Neuronal stem cell (in vitro differentiated cells): ENCODE measurements at regions not wholly inside any gene's neighbourhood (a gene's known extent, or its start where the extent isn't known, plus 50 kb on each side); places are given as distances from the start of the nearest gene placed in this dataset.
"Not testable (repeated sequence)": the region's sequence is repeated elsewhere in the genome, so short reads cannot be mapped to it uniquely, and the experiment has no call there.

Experiments
- DNase-seq: peaks from one replicate; pipeline ENCODE4 v3.0.0-alpha.2; 2013; ENCODE audit warnings: low spot score
- H2AFZ ChIP-seq: one replicate; pipeline ENCODE4 v1.6.1; 2013; ENCODE audit warnings: mild to moderate bottlenecking, low read length, inconsistent platforms
- H2AK5ac ChIP-seq: 2 replicates; pipeline ENCODE4 v1.6.1; 2013; ENCODE audit warnings: low read depth, mild to moderate bottlenecking, inconsistent platforms, low read length, moderate library complexity, mixed read lengths
- H2BK120ac ChIP-seq: 2 replicates; pipeline ENCODE4 v1.6.1; 2013; ENCODE audit warnings: low read depth, mild to moderate bottlenecking, inconsistent platforms, low read length, moderate library complexity, mixed read lengths
- H2BK12ac ChIP-seq: one replicate; pipeline ENCODE4 v1.6.1; 2013; ENCODE audit warnings: low read length, inconsistent platforms
- H2BK15ac ChIP-seq: 2 replicates; pipeline ENCODE4 v1.6.1; 2013; ENCODE audit warnings: mild to moderate bottlenecking, low read length, inconsistent platforms, mixed read lengths
- H2BK5ac ChIP-seq: one replicate; pipeline ENCODE4 v1.6.1; 2013; ENCODE audit warnings: inconsistent platforms, mild to moderate bottlenecking, low read length, moderate library complexity
- H3K14ac ChIP-seq: one replicate; pipeline ENCODE4 v1.6.1; 2013; ENCODE audit warnings: low read length, inconsistent platforms
- H3K18ac ChIP-seq: 2 replicates; pipeline ENCODE4 v1.6.1; 2013; ENCODE audit warnings: low read length, inconsistent platforms
- H3K23ac ChIP-seq: 2 replicates; pipeline ENCODE4 v1.6.1; 2013; ENCODE audit warnings: low read depth, mild to moderate bottlenecking, mixed read lengths, low read length, inconsistent platforms; ENCODE audit not compliant: poor library complexity
- H3K27ac ChIP-seq: replicated peaks from 3 replicates; pipeline ENCODE4 v1.5.1; 2013; ENCODE audit warnings: low read length, inconsistent platforms
- H3K27me3 ChIP-seq, 3 experiments: 2 replicates each; pipeline ENCODE4 v1.6.1; 2013; ENCODE audit warnings: low read length in 3 of 3, mild to moderate bottlenecking in 2 of 3, inconsistent platforms in 1 of 3, low read depth in 1 of 3, mixed read lengths in 1 of 3, moderate library complexity in 1 of 3; ENCODE audit not compliant: control insufficient read depth in 3 of 3, insufficient read depth in 3 of 3
- H3K36me3 ChIP-seq, 2 donors: replicated peaks in 1 of 2; 2 replicates each; pipeline ENCODE4 v1.6.1; 2013; ENCODE audit warnings: low read length in 2 of 2; ENCODE audit not compliant: control insufficient read depth in 2 of 2, insufficient read depth in 2 of 2
- H3K4ac ChIP-seq: 2 replicates; pipeline ENCODE4 v1.6.1; 2013; ENCODE audit warnings: inconsistent platforms, mild to moderate bottlenecking, low read length, moderate library complexity
- H3K4me1 ChIP-seq, 2 donors: 1 replicate in 1 of 2; 2 replicates in 1 of 2; pipeline ENCODE4 v1.6.1; 2013; ENCODE audit warnings: low read length in 2 of 2, low read depth in 1 of 2; ENCODE audit not compliant: control insufficient read depth in 2 of 2, insufficient read depth in 1 of 2
- H3K4me2 ChIP-seq: one replicate; pipeline ENCODE4 v1.6.1; 2013; ENCODE audit warnings: mild to moderate bottlenecking, low read length, inconsistent platforms; ENCODE audit not compliant: insufficient read depth, poor library complexity, severe bottlenecking
- H3K4me3 ChIP-seq, 2 donors: 2 replicates each; pipeline ENCODE4 v1.5.1; 2013; ENCODE audit warnings: low read length in 2 of 2, mild to moderate bottlenecking in 2 of 2, inconsistent platforms in 1 of 2, moderate library complexity in 1 of 2
- H3K79me1 ChIP-seq: one replicate; pipeline ENCODE4 v1.6.1; 2013; ENCODE audit warnings: low read depth, mild to moderate bottlenecking, inconsistent platforms, low read length, moderate library complexity
- H3K9ac ChIP-seq: one replicate; pipeline ENCODE4 v1.6.1; 2013; ENCODE audit warnings: mild to moderate bottlenecking, low read depth, low read length, inconsistent platforms; ENCODE audit not compliant: poor library complexity
- H3K9me3 ChIP-seq, 2 donors: replicated peaks in 1 of 2; 2 replicates each; pipeline versions ENCODE3 to v1.6.1; 2013; ENCODE audit warnings: low read length in 2 of 2, mild to moderate bottlenecking in 2 of 2, inconsistent platforms in 1 of 2, low read depth in 1 of 2, mixed read lengths in 1 of 2, moderate library complexity in 1 of 2; ENCODE audit not compliant: control insufficient read depth in 2 of 2, insufficient read depth in 1 of 2
- H4K8ac ChIP-seq: one replicate; pipeline ENCODE4 v1.6.1; 2013; ENCODE audit warnings: low read depth, mild to moderate bottlenecking, inconsistent platforms, low read length, moderate library complexity
- H4K91ac ChIP-seq: one replicate; pipeline ENCODE4 v1.6.1; 2013; ENCODE audit warnings: low read length, low read depth, mild to moderate bottlenecking, inconsistent platforms; ENCODE audit not compliant: poor library complexity
- WGBS, 2 donors: extraction: QIAGEN DNeasy Blood & Tissue Kit; methylation state at CpG; one replicate each; pipeline ENCODE4 v1.1.7; 2013; ENCODE audit warnings: missing lambda C conversion rate in 2 of 2, mixed read lengths in 1 of 2; ENCODE audit not compliant: insufficient read length in 2 of 2, insufficient replicate concordance in 1 of 2; ENCODE audit errors: extremely low coverage in 2 of 2; 5-methylcytosine and 5-hydroxymethylcytosine counted together

GRCh38 chr7:63587151-63587853 lies 411.3 kb upstream of the ZNF722 start:
- not testable (repeated sequence) for H3K9ac ChIP-seq, H3K27me3 ChIP-seq, H3K79me1 ChIP-seq, H2AK5ac ChIP-seq, H2AFZ ChIP-seq, H2BK5ac ChIP-seq, H4K8ac ChIP-seq, H3K4ac ChIP-seq, H3K4me1 ChIP-seq, H4K91ac ChIP-seq, H3K36me3 ChIP-seq, H3K4me3 ChIP-seq, H2BK12ac ChIP-seq, H2BK15ac ChIP-seq, H3K4me2 ChIP-seq, DNase-seq, H3K9me3 ChIP-seq, H3K14ac ChIP-seq, H3K18ac ChIP-seq, H3K23ac ChIP-seq, H3K27ac ChIP-seq, H2BK120ac ChIP-seq
- WGBS, 2 donors = no CpG with 5 or more reads among the region's 11 CpGs

- H3K18ac ChIP-seq, H2BK15ac ChIP-seq, H3K79me1 ChIP-seq, H3K27ac ChIP-seq, H2BK120ac ChIP-seq, H2AK5ac ChIP-seq, H3K14ac ChIP-seq, H2BK5ac ChIP-seq, H3K4me2 ChIP-seq, H3K36me3 ChIP-seq, DNase-seq, H4K8ac ChIP-seq, H2BK12ac ChIP-seq, H3K9me3 ChIP-seq, H3K27me3 ChIP-seq, H3K4me3 ChIP-seq, H4K91ac ChIP-seq, H3K23ac ChIP-seq, H2AFZ ChIP-seq, H3K4me1 ChIP-seq, H3K9ac ChIP-seq, H3K4ac ChIP-seq: not testable (repeated sequence)
- no CpG with 5 or more reads among the region's 11 CpGs for WGBS, 2 donors
These were observed 407.4 kb upstream of the ZNF722 start for GRCh38 chr7:63591249-63591648.

- H3K4me1 ChIP-seq, H3K79me1 ChIP-seq, H3K4ac ChIP-seq, H3K9me3 ChIP-seq, H3K27ac ChIP-seq, H4K91ac ChIP-seq, H3K4me2 ChIP-seq, H4K8ac ChIP-seq, H2AFZ ChIP-seq, H2AK5ac ChIP-seq, H3K9ac ChIP-seq, H2BK12ac ChIP-seq, H3K27me3 ChIP-seq, H3K36me3 ChIP-seq, H2BK120ac ChIP-seq, DNase-seq, H3K14ac ChIP-seq, H2BK15ac ChIP-seq, H3K18ac ChIP-seq, H3K4me3 ChIP-seq, H3K23ac ChIP-seq, H2BK5ac ChIP-seq: not testable (repeated sequence)
- no CpG with 5 or more reads among the region's 4 CpGs for WGBS, 2 donors
These were observed 394.8 kb upstream of the ZNF722 start for GRCh38 chr7:63603812-63604211.

GRCh38 chr7:63604853-63605252 lies 393.8 kb upstream of the ZNF722 start:
- not testable (repeated sequence) for H2BK15ac ChIP-seq, DNase-seq, H3K79me1 ChIP-seq, H2AFZ ChIP-seq, H3K23ac ChIP-seq, H3K9me3 ChIP-seq, H2BK5ac ChIP-seq, H3K4me2 ChIP-seq, H4K8ac ChIP-seq, H3K9ac ChIP-seq, H3K4me3 ChIP-seq, H2BK12ac ChIP-seq, H2AK5ac ChIP-seq, H4K91ac ChIP-seq, H3K4me1 ChIP-seq, H3K18ac ChIP-seq, H3K27ac ChIP-seq, H2BK120ac ChIP-seq, H3K14ac ChIP-seq, H3K27me3 ChIP-seq, H3K4ac ChIP-seq, H3K36me3 ChIP-seq
- WGBS, 2 donors = no CpG with 5 or more reads among the region's 8 CpGs
